SJCRH30 (cell line): ENCODE measurements at regions not wholly inside any gene's neighbourhood (a gene's known extent, or its start where the extent isn't known, plus 50 kb on each side); places are given as distances from the start of the nearest gene placed in this dataset.
"Not testable (repeated sequence)": the region's sequence is repeated elsewhere in the genome, so short reads cannot be mapped to it uniquely, and the experiment has no call there.

Experiments
- DNase-seq, 2 experiments: peaks; one replicate each; pipeline ENCODE4 v3.0.0-alpha.2; 2015 to 2020
- H3K27ac ChIP-seq: fragments of 250-450 bp; sonication (Bioruptor Pico); 2 replicates; pipeline ENCODE4 v1.5.1; 2020; ENCODE audit warnings: mild to moderate bottlenecking, moderate library complexity
- H3K27me3 ChIP-seq: fragments of 250-450 bp; sonication (Bioruptor Pico); 2 replicates; pipeline ENCODE4 v1.5.1; 2020; ENCODE audit warnings: mild to moderate bottlenecking, moderate library complexity
- H3K36me3 ChIP-seq: fragments of 250-450 bp; sonication (Bioruptor Pico); 2 replicates; pipeline ENCODE4 v1.5.1; 2020; ENCODE audit warnings: mild to moderate bottlenecking, moderate library complexity
- H3K4me1 ChIP-seq: fragments of 250-450 bp; sonication (Bioruptor Pico); 2 replicates; pipeline ENCODE4 v1.5.1; 2020; ENCODE audit warnings: mild to moderate bottlenecking, moderate library complexity
- H3K4me3 ChIP-seq: fragments of 250-450 bp; sonication (Bioruptor Pico); 2 replicates; pipeline ENCODE4 v1.5.1; 2020; ENCODE audit warnings: mild to moderate bottlenecking, moderate library complexity
- H3K9me3 ChIP-seq: fragments of 250-450 bp; sonication (Bioruptor Pico); replicated peaks from 2 replicates; pipeline ENCODE4 v1.5.1; 2020; ENCODE audit warnings: mild to moderate bottlenecking, moderate library complexity

DNA sequence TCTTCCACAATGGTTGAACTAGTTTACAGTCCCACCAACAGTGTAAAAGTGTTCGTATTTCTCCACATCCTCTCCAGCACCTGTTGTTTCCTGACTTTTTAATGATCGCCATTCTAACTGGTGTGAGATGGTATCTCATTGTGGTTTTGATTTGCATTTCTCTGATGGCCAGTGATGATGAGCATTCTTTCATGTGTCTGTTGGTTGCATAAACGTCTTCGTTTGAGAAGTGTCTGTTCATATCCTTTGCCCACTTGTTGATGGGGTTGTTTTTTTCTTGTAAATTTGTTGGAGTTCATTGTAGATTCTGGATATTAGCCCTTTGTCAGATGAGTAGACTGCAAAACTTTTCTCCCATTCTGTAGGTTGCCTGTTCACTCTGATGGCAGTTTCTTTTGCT is 319.9 kb downstream of the FBXO8 start:
- H3K4me1 ChIP-seq, H3K27ac ChIP-seq: not testable (repeated sequence)

DNA sequence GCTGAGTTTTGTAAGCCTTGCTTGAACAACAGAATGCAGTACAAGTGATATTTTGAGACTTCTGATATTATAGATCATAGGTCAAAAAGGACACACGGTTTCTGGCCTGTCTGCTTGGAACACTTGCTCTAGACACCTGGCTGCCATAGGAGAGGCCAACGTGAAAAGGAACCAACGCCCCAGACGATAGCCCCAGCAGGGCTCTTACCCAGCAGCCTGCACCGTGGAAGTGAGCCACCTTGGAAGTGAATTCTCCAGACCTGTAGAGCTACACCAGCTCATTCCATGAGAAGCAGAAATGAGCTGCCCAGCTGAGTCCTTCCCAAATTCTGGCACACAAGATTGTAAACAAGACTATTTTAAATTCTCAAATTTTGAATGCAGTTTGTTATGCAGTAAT is 323.1 kb downstream of the FBXO8 start:
- Histone ChIP-seq H3K27me3 (no peaks in the 10 kb centered on the region), H3K9me3 (no peaks in the 10 kb centered on the region), H3K4me3 (no peak overlapping the region), H3K27ac (no peak overlapping the region), H3K4me1 (no peaks in the 10 kb centered on the region), H3K36me3 (no peaks in the 10 kb centered on the region)
- no peak for DNase-seq

More for the DNA sequence above, 319.9 kb downstream of the FBXO8 start:
- DNase-seq, H3K36me3 ChIP-seq, H3K9me3 ChIP-seq, H3K4me3 ChIP-seq, H3K27me3 ChIP-seq: not testable (repeated sequence)

DNA sequence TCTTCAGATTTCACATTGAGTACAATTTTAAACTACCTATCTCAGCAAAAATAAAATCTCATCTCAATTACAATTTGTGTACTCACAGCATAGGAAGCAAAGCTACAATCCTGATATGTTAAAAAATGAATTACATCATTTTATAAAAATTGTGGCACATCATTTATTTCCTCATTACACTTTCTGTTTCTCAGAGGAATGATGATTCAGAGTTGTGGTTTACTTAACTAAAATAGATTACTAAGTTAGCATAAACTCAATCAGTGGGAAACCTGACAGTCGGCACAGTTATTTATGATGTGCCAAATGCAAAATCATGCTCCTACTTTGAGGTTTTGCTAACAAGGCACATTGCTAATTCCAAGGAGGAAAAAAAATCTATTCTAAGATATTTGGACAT is 325.0 kb downstream of the FBXO8 start:
- H3K27ac ChIP-seq, result no peak overlapping the region
- no peak for DNase-seq
- H3K9me3 ChIP-seq, result no peaks in the 10 kb centered on the region
- no peaks in the 10 kb centered on the region for H3K27me3 ChIP-seq
- H3K36me3 ChIP-seq, result no peaks in the 10 kb centered on the region
- H3K4me3 ChIP-seq, result no peak overlapping the region
- H3K4me1 ChIP-seq, result no peaks in the 10 kb centered on the region

DNA sequence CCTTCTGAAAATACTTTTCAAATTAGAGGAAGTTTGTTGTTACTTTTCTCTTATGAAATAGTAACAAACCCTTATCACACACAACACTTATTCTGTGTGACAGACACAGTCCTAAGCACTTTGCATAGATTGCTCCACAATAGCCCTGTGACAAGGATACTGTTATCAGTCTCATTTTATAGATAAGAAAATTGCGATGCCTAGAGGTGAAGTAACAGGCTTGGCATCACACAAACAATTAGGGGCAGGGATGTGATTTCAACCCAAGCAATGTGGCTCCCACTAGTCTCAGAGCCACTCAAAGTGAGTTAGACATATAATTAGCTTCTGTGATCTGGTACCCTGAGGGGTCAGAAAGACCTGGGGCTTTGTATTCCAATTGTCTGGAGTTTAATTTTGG is 339.9 kb downstream of the FBXO8 start:
- H3K27ac ChIP-seq, result no peak overlapping the region
- H3K4me1 ChIP-seq, result no peaks in the 10 kb centered on the region
- no peak for DNase-seq

DNA sequence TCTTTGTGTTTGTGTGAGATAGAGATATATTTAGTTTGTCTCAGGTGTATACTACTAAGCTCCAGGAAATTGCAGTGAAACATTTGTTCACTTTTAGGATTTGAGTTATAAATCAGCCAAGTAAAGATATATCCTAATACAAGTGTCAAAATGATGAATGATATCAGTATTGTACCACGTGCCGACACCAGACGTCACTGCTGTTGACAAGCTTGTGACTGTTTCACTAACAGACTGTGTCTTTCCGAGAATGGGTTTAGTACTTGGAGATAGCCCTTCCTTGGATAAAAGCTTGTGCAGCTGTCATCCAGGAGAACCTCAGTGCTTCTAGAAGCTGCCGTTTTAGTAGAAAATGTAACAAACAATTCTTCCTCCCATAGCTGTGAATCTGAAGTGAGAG is 343.3 kb downstream of the FBXO8 start:
- Histone ChIP-seq H3K27me3 (no peaks in the 10 kb centered on the region), H3K27ac (no peak overlapping the region), H3K4me1 (no peaks in the 10 kb centered on the region), H3K9me3 (no peaks in the 10 kb centered on the region), H3K4me3 (no peak overlapping the region), H3K36me3 (no peaks in the 10 kb centered on the region)
- no peak for DNase-seq

More for the DNA sequence above, 339.9 kb downstream of the FBXO8 start:
- Histone ChIP-seq H3K9me3 (no peaks in the 10 kb centered on the region), H3K36me3 (no peaks in the 10 kb centered on the region), H3K4me3 (no peak overlapping the region), H3K27me3 (no peaks in the 10 kb centered on the region)

DNA sequence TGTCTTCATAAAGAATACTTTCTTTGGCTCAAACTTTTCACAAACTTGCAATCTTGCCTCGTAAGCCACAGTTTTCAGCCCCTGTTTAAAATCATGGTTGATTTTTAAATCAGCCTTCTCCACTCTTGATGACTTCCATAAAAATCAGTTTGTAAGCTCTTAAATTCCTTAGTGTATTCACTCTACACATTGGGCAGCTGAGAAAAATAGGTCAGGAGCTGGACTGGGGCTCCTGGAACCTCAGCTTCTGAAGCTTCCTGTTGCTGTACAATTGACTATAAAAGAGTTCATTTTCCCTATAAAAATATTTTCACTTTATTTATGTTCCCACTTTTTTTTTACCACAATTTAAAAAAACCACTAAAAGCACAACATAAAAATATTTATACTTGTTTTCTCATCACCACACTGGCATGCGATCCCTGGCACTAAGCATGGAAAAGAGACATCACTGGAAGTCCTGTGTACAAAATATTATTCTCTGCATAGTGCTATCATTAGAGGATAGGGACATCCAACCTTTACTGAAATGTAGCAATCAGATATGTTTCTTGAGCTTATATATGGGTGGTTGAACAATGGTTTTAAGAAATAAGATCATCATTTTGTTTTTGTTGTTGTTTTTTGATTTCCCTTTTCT is 345.7 kb downstream of the FBXO8 start:
- Histone ChIP-seq H3K9me3 (no peaks in the 10 kb centered on the region), H3K27me3 (no peaks in the 10 kb centered on the region), H3K36me3 (no peaks in the 10 kb centered on the region), H3K27ac (no peak overlapping the region), H3K4me3 (no peak overlapping the region), H3K4me1 (no peaks in the 10 kb centered on the region)
- DNase-seq, result no peak

DNA sequence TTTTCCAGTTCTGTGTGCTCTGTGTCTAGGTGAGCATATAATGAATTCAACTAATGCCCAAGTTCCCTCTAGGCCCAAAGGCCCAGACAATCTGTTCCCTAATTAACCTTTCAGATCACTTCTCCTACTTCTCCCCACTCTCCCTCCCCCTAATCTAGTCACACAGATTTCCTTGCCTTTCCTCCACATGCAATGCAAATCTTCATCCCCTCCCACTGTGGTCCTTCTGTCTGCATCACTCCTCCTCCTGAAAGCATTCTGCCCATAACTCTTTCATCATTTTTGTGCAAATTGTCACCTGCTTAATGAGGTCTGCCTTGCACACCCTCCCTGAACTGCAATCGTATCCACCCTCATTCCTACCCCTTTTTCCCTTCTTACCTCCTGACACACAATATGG is 346.6 kb downstream of the FBXO8 start:
- Histone ChIP-seq H3K27ac (no peak overlapping the region), H3K4me1 (no peaks in the 10 kb centered on the region), H3K36me3 (no peaks in the 10 kb centered on the region), H3K9me3 (no peaks in the 10 kb centered on the region), H3K27me3 (no peaks in the 10 kb centered on the region), H3K4me3 (no peak overlapping the region)
- DNase-seq, result no peak

DNA sequence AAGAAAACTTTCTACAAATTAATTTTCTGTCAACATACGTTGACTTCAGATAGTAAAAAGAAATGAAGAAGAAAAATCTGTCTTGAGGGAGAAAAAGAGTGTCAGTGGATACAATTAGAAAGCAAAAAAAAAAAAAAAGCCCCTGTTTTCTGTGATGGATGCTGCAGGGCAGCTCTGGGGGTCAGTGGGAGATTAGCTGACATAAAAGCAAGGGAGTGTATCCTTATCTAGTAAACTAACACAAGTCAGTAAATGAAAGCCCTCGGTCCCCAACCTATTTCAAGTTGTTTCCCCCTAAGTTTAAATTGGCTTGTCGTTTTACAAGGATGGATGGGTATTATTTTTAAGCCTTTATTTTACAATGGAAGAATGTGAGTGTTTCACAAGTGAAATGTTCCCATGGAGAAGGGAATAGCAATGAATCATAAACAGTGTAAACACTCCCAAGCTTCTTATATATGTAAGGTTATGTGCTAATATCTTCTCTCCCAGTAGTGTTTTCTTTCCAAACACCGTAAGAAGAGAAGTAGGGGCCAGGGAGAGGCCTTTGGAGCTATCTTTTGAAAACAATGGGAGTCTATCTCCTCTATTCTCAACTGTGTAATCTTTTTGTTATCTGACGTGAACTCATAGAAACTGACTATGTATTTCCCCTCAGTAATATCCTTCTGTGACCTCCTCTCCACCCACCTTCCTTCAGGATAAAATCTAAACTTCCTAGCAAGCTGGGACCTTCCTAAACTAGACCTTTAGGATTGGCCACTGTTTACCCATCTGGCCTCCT is 347.7 kb downstream of the FBXO8 start:
- Histone ChIP-seq H3K4me3 (no peak overlapping the region), H3K9me3 (no peaks in the 10 kb centered on the region), H3K36me3 (no peaks in the 10 kb centered on the region), H3K4me1 (no peaks in the 10 kb centered on the region), H3K27me3 (no peaks in the 10 kb centered on the region), H3K27ac (no peak overlapping the region)
- no peak for DNase-seq

DNA sequence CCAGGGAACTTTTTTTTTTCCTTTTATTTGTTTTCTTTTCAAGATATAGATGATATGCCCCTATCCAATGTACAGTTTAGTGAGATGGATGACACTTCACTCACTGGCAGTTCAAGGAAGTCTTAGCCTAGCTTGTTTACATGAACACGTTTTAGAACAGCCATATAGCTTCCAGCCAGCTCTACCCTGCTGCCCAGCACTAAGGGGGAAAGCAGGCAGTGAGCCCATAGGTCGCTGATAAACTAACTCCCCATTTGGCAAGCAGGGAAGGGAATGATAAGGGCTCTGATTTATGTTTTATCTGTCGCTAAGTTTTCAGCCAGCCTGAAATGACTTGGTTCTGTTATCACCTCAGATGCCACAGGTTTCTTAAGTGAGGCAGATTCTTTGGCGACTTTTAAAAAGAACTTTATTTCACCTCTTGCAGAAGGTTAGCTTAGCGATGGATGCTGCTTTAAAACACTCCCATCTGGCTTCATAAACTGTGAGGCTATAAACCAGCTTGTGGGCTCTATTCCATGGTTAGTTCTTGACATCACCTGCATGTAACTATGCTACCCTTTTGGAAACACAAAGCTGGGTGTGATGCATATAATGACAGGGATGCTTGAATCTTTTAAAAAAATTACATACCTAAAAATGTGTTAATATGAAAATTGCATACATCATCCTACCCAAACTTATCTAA is 348.4 kb downstream of the FBXO8 start:
- Histone ChIP-seq H3K9me3 (no peaks in the 10 kb centered on the region), H3K4me3 (no peak overlapping the region), H3K27me3 (no peaks in the 10 kb centered on the region), H3K36me3 (no peaks in the 10 kb centered on the region), H3K4me1 (no peaks in the 10 kb centered on the region), H3K27ac (no peak overlapping the region)
- no peak for DNase-seq

DNA sequence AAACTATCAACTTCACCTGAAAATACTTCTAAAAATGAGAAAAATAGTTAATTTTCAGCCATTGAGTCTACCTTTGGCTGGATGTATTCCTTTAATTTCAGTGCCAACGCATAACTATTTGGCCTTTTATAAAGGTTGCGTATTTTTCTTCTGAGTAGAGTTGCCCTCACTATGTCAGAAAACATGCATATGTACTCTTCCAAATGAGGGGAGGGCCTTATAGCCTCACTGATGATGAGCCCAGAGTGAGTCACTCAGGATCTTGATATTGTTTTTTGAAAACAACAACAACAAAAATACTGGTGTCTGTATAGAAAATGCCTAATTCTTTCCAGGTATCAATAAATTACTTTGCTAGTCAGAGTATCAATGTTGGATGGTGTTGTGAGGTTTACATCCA is 349.3 kb downstream of the FBXO8 start:
- Histone ChIP-seq H3K36me3 (no peaks in the 10 kb centered on the region), H3K4me3 (no peak overlapping the region), H3K27ac (no peak overlapping the region), H3K9me3 (no peaks in the 10 kb centered on the region), H3K4me1 (no peaks in the 10 kb centered on the region), H3K27me3 (no peaks in the 10 kb centered on the region)
- no peak for DNase-seq

DNA sequence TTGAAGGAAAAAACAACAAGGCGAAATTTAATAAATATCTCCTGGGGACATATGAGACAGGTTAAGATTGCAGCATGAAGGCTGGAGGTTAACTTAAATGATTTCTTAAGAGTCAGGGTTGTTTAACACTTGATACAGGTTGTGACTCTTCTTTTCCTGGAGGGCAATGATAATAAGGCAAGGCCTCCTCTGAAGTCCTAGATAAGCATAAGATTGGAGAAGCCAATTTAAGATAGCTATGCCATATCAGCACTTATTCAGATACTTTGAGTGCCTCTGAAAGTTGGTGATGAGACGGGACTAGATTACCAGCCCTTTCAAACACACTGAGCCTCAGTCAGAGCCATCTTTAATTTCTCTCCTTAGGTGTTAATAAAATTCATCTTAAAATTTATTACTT is 350.8 kb downstream of the FBXO8 start:
- H3K4me1 ChIP-seq, result no peaks in the 10 kb centered on the region
- no peaks in the 10 kb centered on the region for H3K36me3 ChIP-seq
- H3K27me3 ChIP-seq, result no peaks in the 10 kb centered on the region
- no peak overlapping the region for H3K27ac ChIP-seq
- no peak overlapping the region for H3K4me3 ChIP-seq
- H3K9me3 ChIP-seq, result no peaks in the 10 kb centered on the region
- DNase-seq, result no peak

DNA sequence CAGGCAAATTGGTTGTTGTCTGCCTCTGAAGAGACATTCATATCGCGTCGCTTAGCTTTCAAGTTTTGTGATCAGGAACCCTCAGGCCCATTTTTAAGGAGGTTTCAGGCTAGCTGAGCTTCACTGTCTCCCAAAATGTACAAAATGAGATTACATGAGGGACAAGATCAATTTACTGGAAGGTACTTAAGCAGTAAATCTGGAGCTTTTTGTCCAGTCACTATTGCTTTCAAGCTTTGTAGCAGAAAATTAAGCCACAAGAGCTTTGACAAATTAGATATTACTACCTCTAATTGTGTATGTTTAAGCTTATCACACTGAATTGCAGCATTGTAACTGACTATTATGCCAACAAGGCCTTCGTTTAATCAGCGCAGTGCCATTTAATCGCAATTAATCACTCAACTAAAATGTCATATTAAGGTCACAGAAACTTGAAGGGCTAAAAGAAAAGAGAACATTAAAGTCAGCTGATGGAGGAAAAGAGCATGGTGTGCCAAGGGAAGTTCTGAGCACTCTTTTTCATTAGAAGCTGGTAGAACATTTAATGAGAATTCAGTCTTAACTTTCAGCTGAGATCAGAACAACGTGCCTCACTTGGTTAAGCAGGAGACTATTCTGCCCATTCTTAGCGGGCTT is 353.0 kb downstream of the FBXO8 start:
- DNase-seq, result no peak
- Histone ChIP-seq H3K27ac (no peak overlapping the region), H3K4me3 (no peak overlapping the region), H3K27me3 (no peaks in the 10 kb centered on the region), H3K36me3 (no peaks in the 10 kb centered on the region), H3K4me1 (no peaks in the 10 kb centered on the region), H3K9me3 (no peaks in the 10 kb centered on the region)

DNA sequence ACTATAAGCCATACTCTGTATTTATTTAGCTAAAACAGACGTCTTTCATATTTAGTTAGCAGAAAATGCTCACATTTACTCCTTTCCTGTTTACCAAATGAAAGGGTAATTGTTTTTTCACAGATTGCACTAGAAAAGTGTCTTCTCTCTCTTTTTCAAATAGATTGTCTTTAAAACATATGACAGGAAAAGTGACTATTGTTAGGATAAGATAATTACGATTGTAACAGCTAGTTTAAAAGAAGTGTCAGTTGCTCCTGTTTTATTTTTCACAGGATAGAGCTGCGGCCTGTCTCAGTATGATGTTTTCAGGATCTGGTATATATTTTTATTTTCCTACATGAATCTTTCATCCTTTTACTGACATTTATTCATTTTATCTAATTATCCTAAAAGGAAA is 353.5 kb downstream of the FBXO8 start:
- H3K9me3 ChIP-seq, result no peaks in the 10 kb centered on the region
- H3K4me1 ChIP-seq, result no peaks in the 10 kb centered on the region
- no peak overlapping the region for H3K4me3 ChIP-seq
- H3K36me3 ChIP-seq, result no peaks in the 10 kb centered on the region
- H3K27ac ChIP-seq, result no peak overlapping the region
- H3K27me3 ChIP-seq, result no peaks in the 10 kb centered on the region
- no peak for DNase-seq

DNA sequence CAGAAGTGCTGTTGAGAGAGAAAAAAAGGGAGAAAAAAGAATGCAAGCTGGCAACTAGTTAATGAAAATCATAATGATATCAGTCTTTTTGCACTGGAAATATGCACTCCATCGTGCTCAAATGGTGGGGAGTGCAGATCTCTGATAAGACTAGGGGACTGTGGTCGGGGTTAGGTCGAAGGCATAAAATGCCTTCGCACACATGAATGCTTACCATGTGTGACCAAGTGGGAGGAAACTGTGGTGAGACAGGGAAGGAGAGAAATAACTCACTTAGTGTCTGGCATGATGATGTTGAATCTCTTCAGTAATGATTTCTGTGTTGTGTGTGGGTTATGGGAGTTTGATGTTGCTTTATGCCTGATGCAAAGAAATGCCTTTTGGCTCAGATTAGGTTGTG is 358.9 kb downstream of the FBXO8 start:
- H3K27ac ChIP-seq, result no peak overlapping the region

DNA sequence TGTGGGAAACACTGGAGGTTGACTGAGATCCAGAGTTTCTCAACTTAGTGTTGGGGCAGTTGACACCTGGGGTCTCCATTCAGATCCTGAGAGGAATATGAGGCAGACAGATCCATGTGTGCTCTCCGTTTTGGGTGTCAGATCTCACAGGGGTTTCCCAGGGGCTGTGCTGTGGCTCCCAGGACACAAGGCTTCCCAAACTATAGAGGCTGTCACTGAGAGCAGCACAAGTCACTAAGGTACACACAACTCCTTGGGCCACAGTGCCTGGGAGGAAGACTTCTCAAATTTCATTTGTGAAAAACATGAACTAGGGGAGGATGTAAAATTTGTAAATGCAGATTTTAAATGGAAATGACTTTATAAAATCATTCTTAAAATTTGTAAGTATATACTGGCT is 363.6 kb downstream of the FBXO8 start:
- no peak for DNase-seq
- H3K4me3 ChIP-seq, result no peak overlapping the region

More for the DNA sequence above, 358.9 kb downstream of the FBXO8 start:
- H3K36me3 ChIP-seq, result no peaks in the 10 kb centered on the region
- no peak overlapping the region for H3K4me3 ChIP-seq
- H3K4me1 ChIP-seq, result no peaks in the 10 kb centered on the region
- no peaks in the 10 kb centered on the region for H3K27me3 ChIP-seq
- no peak for DNase-seq
- no peaks in the 10 kb centered on the region for H3K9me3 ChIP-seq

More for the DNA sequence above, 363.6 kb downstream of the FBXO8 start:
- Histone ChIP-seq H3K4me1 (no peaks in the 10 kb centered on the region), H3K36me3 (no peaks in the 10 kb centered on the region), H3K27ac (no peak overlapping the region), H3K27me3 (no peaks in the 10 kb centered on the region), H3K9me3 (no peaks in the 10 kb centered on the region)
